ENCODE measurements at regions not wholly inside any gene's neighbourhood (a gene's known extent, or its start where the extent isn't known, plus 50 kb on each side); places are given as distances from the start of the nearest gene placed in this dataset.

GRCh38 chr11:10632483-10632882 lies 61.1 kb downstream of the IRAG1 start:
- Histone ChIP-seq H3K36me3 (ENCODE audit: low read depth) (no peaks in the 10 kb centered on the region), H3K4me2 (ENCODE audit: unreplicated experiment) (no peak overlapping the region), H3K27me3 (replicated peaks; ENCODE audit: insufficient read depth) (no peaks in the 10 kb centered on the region), H4K20me1 (ENCODE audit: insufficient read depth) (no peaks in the 10 kb centered on the region), H3K9ac (no peak overlapping the region), H3K9me2 (ENCODE audit: insufficient read depth) (no peaks in the 10 kb centered on the region), H3K9me3 (ENCODE audit: low read depth) (no peaks in the 10 kb centered on the region), H3F3A (ENCODE audit: insufficient read depth) (no peaks in the 10 kb centered on the region), H3K4me3 (no peak overlapping the region), H3K79me2 (ENCODE audit: insufficient read depth) (no peaks in the 10 kb centered on the region), H3K4me1 (ENCODE audit: insufficient read depth) (no peaks in the 10 kb centered on the region), H3K27ac (no peak overlapping the region), H2AFZ (no peak overlapping the region)
- WGBS, 2 experiments (ENCODE audit: low coverage in 1 of 2, low lambda C conversion rate in 2 of 2, missing lambda C conversion rate in 2 of 2): 93 to 95% methylated on average over 5 of the region's 5 CpGs
- in situ Hi-C loops (cut with MboI): no loop called here
- TF ChIP-seq EZH2 (IDR thresholded peaks at IDR 0.05; ENCODE audit: insufficient read depth, poor library complexity, severe bottlenecking) (no peak), EZH2phosphoT487 (IDR thresholded peaks at IDR 0.05; ENCODE audit: insufficient read depth, low read depth) (no peak)
- DNase-seq: no peak

DNA sequence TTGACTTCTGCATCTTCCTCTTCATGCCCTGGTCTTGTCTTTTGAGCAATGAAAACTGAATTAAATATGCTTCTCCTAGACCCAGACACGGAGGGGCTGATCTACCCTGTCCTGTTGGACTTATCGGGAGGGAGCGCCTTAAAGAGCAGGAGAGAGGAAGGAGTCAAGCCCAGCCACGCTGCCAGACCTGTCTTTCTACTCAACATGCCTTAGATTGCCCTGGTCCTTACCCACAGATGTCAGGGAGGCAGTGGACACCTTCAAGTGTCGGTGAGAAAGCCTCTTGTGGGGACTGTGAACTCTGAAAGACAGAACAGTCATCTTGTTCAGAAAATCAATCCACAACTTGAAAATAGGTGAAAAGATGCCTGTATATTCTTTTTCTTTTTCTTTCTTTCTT lies 61.8 kb downstream of the IRAG1 start:
- Histone ChIP-seq H2AFZ (no peak overlapping the region), H3K9me2 (ENCODE audit: insufficient read depth) (no peaks in the 10 kb centered on the region), H3K4me3 (no peak overlapping the region), H3K79me2 (ENCODE audit: insufficient read depth) (no peaks in the 10 kb centered on the region), H3K4me1 (ENCODE audit: insufficient read depth) (no peaks in the 10 kb centered on the region), H3K36me3 (ENCODE audit: low read depth) (no peaks in the 10 kb centered on the region), H4K20me1 (ENCODE audit: insufficient read depth) (no peaks in the 10 kb centered on the region), H3K9me3 (ENCODE audit: low read depth) (no peaks in the 10 kb centered on the region), H3F3A (ENCODE audit: insufficient read depth) (no peaks in the 10 kb centered on the region), H3K27ac (no peak overlapping the region), H3K27me3 (replicated peaks; ENCODE audit: insufficient read depth) (no peaks in the 10 kb centered on the region), H3K4me2 (ENCODE audit: unreplicated experiment) (no peak overlapping the region), H3K9ac (no peak overlapping the region)
- 88 to 89% methylated on average over 5 of the region's 5 CpGs for WGBS, 2 experiments (ENCODE audit: low coverage in 1 of 2, low lambda C conversion rate in 2 of 2, missing lambda C conversion rate in 2 of 2)
- in situ Hi-C loops (cut with MboI): no loop called here
- TF ChIP-seq EZH2 (IDR thresholded peaks at IDR 0.05; ENCODE audit: insufficient read depth, poor library complexity, severe bottlenecking) (no peak), EZH2phosphoT487 (IDR thresholded peaks at IDR 0.05; ENCODE audit: insufficient read depth, low read depth) (no peak)
- DNase-seq: no peak

- Histone ChIP-seq H2AFZ (no peak overlapping the region), H4K20me1 (ENCODE audit: insufficient read depth) (no peaks in the 10 kb centered on the region), H3K79me2 (ENCODE audit: insufficient read depth) (no peaks in the 10 kb centered on the region), H3K9me2 (ENCODE audit: insufficient read depth) (no peaks in the 10 kb centered on the region), H3F3A (ENCODE audit: insufficient read depth) (no peaks in the 10 kb centered on the region), H3K9ac (no peak overlapping the region), H3K4me2 (ENCODE audit: unreplicated experiment) (no peak overlapping the region), H3K27ac (no peak overlapping the region), H3K36me3 (ENCODE audit: low read depth) (no peaks in the 10 kb centered on the region), H3K4me3 (no peak overlapping the region), H3K4me1 (ENCODE audit: insufficient read depth) (no peaks in the 10 kb centered on the region), H3K9me3 (ENCODE audit: low read depth) (no peaks in the 10 kb centered on the region), H3K27me3 (replicated peaks; ENCODE audit: insufficient read depth) (no peaks in the 10 kb centered on the region)
- in situ Hi-C loops (cut with MboI): no loop called here
- DNase-seq: no peak
- TF ChIP-seq EZH2phosphoT487 (IDR thresholded peaks at IDR 0.05; ENCODE audit: insufficient read depth, low read depth) (no peak), EZH2 (IDR thresholded peaks at IDR 0.05; ENCODE audit: insufficient read depth, poor library complexity, severe bottlenecking) (no peak)
- WGBS, 2 experiments (ENCODE audit: low coverage in 1 of 2, low lambda C conversion rate in 2 of 2, missing lambda C conversion rate in 2 of 2): 84 to 88% methylated on average over 11 to 13 of the region's 13 CpGs
Measured at GRCh38 chr11:10629411-10630002, 61.0 kb upstream of the LYVE1 start.

GRCh38 chr11:10628508-10629236 lies 60.2 kb upstream of the LYVE1 start:
- 87 to 91% methylated on average over 10 of the region's 10 CpGs for WGBS, 2 experiments (ENCODE audit: low coverage in 1 of 2, low lambda C conversion rate in 2 of 2, missing lambda C conversion rate in 2 of 2)
- H3K4me3 ChIP-seq: no peak overlapping the region
- TF ChIP-seq EZH2phosphoT487 (IDR thresholded peaks at IDR 0.05; ENCODE audit: insufficient read depth, low read depth): no peak
- TF ChIP-seq EZH2 (IDR thresholded peaks at IDR 0.05; ENCODE audit: insufficient read depth, poor library complexity, severe bottlenecking): no peak
- H3K9me3 ChIP-seq (ENCODE audit: low read depth): no peaks in the 10 kb centered on the region
- no peaks in the 10 kb centered on the region for H3K36me3 ChIP-seq (ENCODE audit: low read depth)
- no peaks in the 10 kb centered on the region for H3K79me2 ChIP-seq (ENCODE audit: insufficient read depth)
- DNase-seq: no peak
- H3K4me1 ChIP-seq (ENCODE audit: insufficient read depth): no peaks in the 10 kb centered on the region
- in situ Hi-C loops (cut with MboI): no loop called here
- H3K27me3 ChIP-seq (replicated peaks; ENCODE audit: insufficient read depth): no peaks in the 10 kb centered on the region
- H4K20me1 ChIP-seq (ENCODE audit: insufficient read depth): no peaks in the 10 kb centered on the region
- H3F3A ChIP-seq (ENCODE audit: insufficient read depth): no peaks in the 10 kb centered on the region
- H3K27ac ChIP-seq: no peak overlapping the region
- no peak overlapping the region for H3K4me2 ChIP-seq (ENCODE audit: unreplicated experiment)
- H3K9ac ChIP-seq: no peak overlapping the region
- H3K9me2 ChIP-seq (ENCODE audit: insufficient read depth): no peaks in the 10 kb centered on the region
- H2AFZ ChIP-seq: no peak overlapping the region
